ENCODE measurements at regions not wholly inside any gene's neighbourhood (a gene's known extent, or its start where the extent isn't known, plus 50 kb on each side); places are given as distances from the start of the nearest gene placed in this dataset.
A peak's percentile ranks its signal among the peaks of the same experiment; 100 is the strongest.
"Not testable (repeated sequence)": the region's sequence is repeated elsewhere in the genome, so short reads cannot be mapped to it uniquely, and the experiment has no call there.

DNA sequence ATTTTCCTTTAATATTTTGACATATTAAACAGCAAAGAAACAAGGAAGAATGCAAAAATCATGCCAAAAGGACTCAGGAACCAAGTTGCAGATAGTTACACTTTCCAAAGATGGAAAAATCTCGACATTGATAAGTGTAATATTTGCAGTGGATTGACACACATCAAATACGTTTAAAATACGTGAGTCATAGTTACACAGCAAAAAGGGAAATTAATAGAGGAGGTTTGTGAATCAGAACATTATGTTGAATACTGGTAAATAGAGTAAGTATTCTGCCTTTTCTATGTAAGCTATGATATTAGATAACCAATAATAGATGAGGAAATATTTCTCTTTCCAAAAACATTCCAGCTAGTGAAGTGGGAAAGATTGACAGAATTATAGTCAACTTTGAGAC lies 1761.3 kb upstream of the IGFBP7 start:
- no peak for DNase-seq

GRCh38 chr4:58849026-58849425 lies 1738.8 kb upstream of the IGFBP7 start:
- DNase-seq, result no peak

DNA sequence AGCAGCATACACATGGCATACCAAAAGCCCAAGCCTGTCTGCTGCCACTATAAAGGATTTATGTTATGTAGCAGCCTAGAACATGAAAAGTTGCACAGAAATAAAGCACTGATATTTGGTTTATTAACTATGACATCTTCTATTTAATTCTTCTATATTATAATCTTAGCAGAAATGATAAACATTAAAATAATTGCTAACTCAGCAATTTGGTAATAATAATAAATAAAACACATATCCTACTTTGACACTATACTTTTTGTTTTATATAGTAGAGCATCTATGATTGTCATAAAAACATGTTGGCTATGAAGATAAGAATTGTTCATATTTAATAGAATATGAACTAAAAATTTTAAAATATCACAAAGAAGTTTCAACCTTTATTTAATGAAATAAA lies 1733.3 kb upstream of the IGFBP7 start:
- DNase-seq, result no peak

DNA sequence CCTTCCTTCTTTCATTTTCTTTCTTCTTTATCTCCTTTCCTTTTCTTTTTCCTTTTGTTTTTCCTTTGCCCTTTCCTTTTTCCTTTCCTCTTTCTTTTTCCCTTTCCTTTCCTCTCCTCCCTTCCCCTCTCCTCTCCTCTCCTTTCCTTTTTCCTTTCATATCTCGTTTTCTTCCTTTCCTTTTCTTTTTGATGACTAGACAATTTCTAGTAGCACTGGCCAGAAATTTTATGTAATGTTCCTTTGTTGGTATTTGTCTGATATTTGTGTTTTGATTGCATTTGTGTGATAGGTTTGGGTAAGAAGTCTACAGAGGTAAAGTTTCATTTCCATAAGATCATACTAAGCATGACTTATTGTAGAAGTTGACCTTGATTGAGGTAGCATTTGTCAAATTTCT lies 1722.9 kb upstream of the IGFBP7 start:
- no peak for DNase-seq

DNA sequence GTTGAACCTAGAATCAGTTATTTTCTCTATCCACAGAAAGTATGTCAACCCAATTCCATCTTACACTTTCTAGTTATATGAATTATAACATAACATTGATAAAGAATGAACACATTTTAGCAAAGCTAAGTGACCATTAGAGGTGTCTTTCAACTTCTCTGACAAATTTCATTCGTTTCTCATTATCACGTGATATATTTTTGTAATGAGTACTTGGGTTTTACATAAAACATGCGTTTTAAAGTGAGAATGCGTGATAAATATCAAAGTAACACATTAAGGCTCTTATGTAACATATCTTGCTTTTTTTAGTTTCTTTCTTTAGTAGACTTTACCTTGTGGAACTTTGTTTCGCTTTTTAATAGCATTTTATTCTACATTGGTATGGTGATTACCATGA lies 1715.1 kb upstream of the IGFBP7 start:
- no peak for DNase-seq

GRCh38 chr4:58818560-58818959 lies 1708.4 kb upstream of the IGFBP7 start:
- not testable (repeated sequence) for DNase-seq

DNA sequence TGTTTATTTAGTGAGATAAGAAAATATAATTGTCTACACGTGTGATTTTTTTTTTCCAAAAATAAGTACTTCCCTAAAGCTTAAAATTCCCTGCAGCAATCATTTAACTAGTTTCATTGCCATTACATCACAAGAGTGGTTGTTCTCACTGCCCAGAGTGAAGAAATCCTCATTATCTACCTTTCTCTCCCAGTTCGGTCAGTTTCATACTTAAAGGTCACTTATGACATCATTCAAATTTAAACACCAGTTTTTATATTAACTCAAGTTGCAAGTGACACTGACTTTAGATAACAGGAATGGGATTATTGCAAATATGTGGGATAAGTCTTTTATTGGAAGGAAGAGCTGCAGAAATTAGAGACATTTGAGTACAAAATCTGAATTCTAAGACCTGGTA lies 1699.8 kb upstream of the IGFBP7 start:
- DNase-seq, result no peak

DNA sequence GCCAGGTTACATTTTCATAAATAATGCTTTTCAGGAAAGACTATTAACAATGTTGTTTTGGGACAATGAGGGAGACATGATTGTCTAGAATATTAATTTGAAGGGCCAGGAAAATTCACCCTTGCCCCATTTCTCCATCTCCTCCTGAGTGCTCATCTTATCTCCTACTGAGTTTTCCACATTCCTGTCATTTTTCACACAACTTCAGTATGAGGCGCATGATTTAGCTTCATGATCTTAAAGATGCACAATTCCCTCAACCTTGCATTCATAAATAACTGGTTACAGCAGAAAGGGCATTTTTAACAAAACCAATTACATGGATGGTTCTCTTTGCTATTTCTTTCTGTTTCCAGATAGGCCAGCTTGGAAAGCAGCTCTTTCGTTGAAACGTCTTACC lies 1699.2 kb upstream of the IGFBP7 start:
- DNase-seq, result no peak

- no peak for DNase-seq
Observed at GRCh38 chr4:58808817-58809216, 1698.6 kb upstream of the IGFBP7 start.

DNA sequence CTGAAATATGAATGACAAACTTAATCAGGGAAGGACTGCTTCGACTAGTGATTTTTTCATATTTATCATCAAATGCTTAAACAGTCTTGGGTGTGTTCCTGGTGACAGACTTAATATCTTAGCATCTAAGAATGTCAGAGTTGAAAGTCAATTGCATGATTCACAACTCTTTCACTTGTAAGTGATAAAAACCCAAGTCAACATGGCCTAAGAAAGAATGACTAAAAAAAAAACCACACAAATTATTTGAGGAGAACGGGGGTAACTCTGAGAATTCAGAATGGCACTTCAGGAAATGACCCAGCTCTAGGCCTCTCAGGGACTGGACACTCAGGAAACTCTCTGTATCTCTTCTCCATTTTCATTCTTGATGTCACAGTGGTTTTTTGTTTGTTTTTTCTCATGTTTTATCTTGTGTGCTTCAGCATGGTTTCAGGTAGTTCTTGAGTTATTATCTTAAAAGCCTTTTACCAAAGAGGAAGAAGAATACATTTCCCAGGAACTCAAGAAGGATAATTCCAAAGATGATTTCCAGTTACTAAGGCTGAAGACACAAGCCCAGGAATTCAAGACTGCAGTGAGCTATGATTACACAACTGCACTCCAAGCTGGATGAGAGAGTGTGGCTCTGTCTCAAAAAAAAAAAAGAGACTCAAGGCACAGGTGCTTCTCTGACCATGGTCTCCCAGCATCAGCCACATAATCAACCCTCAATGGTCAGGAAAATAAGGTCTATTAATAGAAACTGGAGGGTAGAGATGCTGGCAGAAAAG lies 1697.8 kb upstream of the IGFBP7 start:
- no peak for DNase-seq

DNA sequence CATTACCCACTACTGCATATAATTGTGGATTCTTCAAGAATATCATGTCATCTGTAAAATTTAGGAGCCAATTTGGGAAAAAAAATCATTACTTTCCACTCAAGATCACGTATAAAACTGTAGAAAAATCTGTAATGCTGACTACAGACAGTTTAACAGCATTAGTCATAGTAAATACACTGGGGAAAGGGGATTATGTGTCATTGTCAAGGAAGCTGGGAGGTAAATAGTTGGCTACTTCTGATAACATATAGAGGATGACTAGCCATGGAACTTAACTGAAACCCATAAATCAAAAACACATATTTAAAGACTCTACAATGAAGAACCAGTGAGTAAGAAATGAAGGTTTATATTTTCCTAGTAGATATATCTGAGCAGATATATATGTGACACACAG lies 1666.4 kb upstream of the IGFBP7 start:
- DNase-seq, result no peak

DNA sequence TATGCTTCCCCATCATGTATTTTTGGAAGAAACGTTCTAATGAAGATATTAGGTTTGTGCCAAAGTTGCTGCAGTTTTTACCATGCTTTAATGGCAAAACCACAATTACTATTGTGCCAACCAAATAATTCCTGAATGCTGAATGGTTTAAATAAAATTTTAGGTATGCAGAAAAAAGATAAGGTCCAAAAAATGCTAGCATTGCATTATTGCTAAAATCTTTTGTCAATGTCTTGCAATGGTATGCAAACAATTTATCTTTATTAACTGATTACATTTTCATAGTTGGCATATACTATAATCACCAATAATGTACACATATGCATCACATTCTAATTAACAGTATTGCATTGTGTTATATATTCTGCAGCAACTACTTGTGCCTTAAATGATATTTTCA lies 1657.4 kb upstream of the IGFBP7 start:
- no peak for DNase-seq

GRCh38 chr4:58766763-58767162 lies 1656.6 kb upstream of the IGFBP7 start:
- no peak for DNase-seq

- DNase-seq, result no peak
Observed at GRCh38 chr4:58761563-58761962, 1651.4 kb upstream of the IGFBP7 start.

DNA sequence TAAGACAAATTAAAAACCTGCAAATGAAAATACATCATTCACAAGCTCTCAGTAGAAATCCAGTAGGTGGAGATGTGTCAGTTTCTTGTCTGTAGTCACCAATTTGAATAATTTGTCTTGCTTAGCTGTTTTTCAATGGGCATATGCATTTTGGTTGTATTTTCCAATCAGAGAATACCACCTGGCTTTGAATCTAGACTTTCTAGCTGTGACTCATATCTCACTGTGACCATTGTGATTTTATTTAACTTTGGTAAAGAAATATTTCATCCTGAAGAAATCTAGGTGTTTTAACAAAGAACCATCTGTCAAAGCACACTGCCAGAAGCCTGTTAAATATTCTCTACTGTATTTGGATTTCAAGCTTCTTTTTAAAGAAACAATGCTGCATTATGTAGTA lies 1650.6 kb upstream of the IGFBP7 start:
- DNase-seq, result peak; percentile 22

- DNase-seq, result no peak
Observed at GRCh38 chr4:58760100-58760499, 1649.9 kb upstream of the IGFBP7 start.

DNA sequence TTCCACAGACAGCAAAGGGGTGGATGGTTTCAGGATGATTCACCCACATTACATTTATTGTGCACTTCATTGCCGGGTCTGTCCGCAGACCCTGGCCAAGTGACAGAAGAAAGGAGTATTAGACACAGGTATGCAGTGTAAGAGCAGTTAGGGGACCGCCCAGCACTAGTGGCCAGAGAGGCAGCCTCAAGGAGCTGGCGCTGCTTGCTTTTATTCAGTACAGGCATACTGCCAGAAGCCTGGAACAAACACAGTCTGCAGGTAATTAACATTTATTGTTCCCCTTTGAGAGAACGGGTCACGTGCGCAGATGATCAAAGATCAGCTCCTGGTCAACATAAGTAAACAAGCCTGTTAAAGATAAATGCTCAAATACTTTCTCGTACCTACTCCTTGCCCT lies 1639.0 kb upstream of the IGFBP7 start:
- DNase-seq, result no peak

GRCh38 chr4:58740897-58741296 lies 1630.7 kb upstream of the IGFBP7 start:
- no peak for DNase-seq

DNA sequence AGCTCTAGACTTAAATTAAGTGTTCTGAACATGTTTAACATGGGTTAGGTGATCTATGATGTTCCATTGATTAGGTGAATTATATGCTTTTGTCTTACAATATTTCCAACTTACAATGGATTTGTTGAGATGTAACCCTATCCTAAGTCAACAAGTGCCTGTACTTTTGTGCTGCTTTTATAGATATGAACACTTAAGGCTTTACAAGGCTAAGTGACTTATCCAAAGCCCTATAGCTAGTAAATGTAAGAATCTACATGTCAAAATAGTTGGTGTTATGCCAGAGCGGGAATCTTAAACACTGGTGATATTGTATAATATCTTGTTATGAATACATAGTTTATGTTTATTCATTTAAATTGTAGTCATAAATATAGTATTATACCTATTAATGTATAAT lies 1629.1 kb upstream of the IGFBP7 start:
- no peak for DNase-seq

GRCh38 chr4:58738375-58738774 lies 1628.2 kb upstream of the IGFBP7 start:
- DNase-seq, result no peak

- DNase-seq, result no peak
Observed at GRCh38 chr4:58734030-58734674, 1624.0 kb upstream of the IGFBP7 start.

- no peak for DNase-seq
Observed at GRCh38 chr4:58732973-58733372, 1622.8 kb upstream of the IGFBP7 start.

- DNase-seq, result no peak
Observed at GRCh38 chr4:58723954-58724353, 1613.8 kb upstream of the IGFBP7 start.

DNA sequence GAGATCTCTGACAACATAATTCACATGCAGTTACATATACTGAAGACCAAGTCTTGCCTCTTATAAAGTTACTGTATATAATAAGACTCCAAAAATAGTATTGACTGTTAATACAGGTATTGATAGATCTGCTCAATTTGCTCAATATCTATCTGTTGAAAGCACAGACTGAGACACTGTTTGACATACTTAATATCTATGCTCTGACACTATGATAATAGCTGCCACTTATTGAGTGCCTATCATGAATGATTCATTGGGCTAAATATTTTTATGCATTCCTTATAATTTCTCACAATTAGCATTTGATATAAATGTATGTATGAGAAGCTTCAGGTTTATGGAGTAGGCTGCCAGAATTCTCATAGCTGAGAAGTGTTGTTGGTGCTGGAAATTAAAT lies 1600.9 kb upstream of the IGFBP7 start:
- no peak for DNase-seq

DNA sequence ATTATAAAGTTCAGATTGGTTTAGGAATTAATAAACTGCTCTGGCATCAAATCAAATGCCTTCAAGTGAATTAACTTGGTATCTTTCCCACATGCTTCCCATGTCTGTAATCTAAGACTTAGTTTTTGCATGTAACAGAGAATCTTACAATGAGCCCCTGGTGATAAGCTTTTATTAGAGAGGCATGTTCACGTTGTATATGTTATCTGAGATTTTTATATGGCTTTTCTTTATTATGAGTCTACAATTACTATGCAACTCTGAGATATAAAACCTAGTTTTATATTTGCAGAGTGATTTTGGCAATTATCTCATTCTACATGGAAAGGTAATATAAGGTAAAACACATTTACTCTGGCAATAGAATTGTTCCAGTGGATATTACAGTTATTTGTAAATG lies 1578.4 kb upstream of the IGFBP7 start:
- no peak for DNase-seq

All from DMS 273 treated with DMSO at 0.1 percent for 48 hours (cell line).